ENCODE measurements at regions not wholly inside any gene's neighbourhood (a gene's known extent, or its start where the extent isn't known, plus 50 kb on each side); places are given as distances from the start of the nearest gene placed in this dataset.

DNA sequence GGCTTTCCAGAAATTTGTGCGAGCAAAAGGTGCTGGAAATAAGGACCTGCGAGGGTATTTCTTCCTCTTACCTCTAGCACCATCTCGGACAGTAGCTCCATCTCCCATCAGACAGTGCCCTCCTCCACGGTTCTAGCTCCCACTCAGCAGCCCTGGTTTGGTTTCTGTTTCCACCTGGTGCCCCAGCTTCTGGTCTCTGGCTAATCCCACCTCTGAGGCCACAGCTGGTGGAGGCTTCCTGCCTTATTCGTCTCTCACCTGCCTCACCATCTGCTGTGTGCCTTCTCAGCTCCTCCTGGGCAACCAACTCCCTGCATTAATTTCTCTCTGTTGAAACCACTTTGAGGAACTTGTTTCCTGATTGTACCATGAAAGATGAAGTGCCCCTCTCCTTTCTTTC, 162.4 kb upstream of the CDYL start:
- DNase-seq: no peak

DNA sequence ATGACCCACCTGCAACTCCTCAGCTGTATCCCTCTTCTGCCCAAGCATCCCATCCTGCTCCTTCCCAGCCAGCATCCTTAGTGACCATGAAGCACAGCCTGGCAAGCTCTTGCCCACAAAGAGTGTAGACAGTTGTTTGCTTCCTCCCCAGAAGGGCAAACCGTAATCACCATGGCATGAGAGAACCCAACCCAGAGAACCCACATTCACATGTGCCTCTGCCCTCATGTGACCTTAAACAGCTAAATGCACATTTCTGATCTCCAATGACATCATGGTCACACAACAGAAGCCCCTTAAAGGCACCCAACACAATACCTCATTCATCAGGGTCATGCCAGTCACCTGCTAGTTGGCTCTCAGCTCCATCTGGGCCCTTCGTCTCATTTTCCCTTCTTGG, 162.8 kb upstream of the CDYL start:
- no peak for DNase-seq

DNA sequence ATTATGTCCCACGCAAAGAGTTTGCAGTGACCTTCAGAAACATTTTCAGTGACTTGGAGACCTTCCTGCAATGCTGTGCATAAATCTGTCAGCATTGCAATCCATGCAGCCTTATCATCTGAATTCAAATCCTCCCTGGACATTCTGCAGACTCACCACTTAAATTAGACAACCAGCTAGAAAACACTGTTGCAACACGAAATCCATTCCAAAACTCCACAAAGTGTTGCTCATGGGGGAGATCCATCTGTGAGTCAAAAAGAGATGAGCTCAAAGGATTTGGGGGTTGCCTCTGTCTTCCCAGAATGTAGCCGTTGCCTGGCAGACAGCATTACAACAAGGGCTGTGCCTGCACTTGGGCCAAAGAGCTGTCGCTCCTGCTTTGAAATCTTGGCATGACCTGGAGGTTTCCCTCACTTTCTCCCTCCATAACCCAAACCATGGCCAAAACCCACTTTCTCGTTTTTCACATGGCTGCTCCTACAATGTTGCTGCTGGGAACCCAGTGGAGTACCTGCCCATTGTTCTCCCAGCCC, 163.5 kb upstream of the CDYL start:
- DNase-seq: no peak

DNA sequence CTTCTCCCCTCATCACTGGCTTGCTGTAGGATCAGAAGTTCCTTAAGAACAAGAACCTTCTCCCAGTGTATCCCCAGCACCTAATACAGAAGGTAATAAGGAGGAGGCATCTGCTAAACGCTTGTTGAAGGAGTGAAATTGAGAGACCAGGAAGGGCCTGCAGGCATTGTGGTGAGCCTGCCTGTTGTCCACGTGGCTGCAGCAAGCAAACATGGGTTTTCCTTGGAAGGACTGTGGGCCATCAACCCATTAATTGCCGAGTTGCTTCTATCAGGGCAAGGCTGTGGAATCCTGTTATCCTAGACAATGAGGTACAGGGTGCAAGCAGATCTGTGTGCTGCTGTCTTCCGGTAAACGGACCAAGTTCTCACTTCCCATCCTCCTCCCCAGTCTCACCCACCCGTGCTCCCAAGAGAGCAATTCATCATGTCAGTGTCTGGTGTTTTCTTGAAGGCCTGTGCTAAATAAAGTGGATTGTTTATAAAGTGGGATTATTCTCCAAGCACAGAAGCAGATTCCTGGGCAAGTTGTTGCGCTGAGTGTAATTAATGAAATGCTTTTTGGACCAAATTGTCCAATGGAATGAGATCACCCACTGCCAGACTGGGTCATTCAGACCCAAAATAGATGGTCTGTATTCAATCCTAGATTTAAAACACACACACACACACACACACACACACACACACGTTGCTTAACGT, 164.6 kb upstream of the CDYL start:
- DNase-seq: no peak

DNA sequence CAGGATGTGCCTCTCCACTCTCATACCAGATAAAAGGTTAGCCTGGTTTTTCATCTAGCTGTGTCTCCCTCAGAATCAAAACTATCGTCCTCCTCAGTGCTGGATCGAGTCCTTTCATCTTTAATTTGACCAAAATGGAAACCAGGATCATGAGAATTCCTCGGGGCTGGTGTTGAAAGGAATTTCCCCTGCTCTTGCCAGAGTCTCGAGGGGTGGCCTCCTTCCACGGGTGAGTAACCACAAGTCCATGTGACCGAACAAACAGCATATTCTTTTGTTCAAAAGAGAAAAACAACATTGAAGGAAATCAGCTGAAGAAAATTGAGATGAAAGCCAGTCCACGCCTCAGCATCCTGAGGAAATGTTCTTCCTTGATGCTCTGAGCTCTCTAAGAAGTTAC, 165.9 kb upstream of the CDYL start:
- no peak for DNase-seq

DNA sequence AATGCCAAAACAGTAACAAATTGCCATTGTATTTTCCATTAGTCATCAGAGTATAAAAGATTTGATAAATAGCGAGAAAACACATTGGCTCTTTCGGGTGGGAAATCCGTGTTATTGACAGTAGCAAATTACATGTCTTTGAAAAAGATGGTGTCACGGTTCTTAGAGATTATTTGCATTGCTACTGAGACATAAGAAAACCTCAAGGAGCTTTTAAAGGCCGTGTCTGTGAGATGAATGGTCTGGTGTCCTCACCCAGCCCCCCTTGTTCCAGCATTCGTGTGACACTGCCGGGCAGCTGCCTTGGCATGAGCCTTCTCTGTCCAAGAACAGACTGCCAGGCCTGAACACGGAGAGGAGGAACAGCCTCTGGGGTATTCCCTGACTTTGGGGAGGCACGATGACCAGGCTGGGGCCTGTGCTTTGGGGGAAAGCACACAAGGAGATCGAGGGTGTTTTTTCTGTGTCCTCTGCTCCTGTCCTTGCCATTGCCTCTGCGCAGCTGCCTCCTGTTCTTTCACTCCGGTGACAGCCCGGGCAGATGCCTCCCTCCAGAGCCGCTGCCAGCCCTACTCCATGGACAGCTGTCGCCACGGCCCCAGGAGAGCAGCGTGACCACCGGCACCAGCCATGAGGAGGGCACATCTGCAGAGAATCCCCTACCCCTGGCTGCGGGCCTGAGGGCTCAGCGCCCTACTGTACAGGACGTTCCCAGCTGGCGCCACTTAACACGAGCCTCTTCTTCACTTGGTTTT, 167.7 kb upstream of the CDYL start:
- DNase-seq: no peak

DNA sequence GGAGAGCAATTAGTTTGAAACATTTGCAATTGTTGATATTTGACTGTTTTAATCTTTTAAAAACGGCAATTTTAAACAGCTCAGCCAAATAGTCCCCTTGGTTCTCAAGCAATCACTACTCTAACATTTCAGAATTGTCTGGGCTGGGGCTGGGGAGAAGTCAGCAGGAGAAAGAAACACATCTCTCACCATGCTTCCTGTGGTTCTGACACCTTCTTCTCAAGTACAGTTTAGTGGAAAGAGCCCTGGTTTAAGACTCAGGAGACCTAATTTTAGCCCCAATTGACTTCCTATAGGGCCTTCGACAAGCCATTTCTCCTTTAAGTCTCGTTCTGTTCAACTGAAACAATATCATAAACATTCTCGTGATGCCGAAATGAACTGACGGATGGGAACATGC, 168.4 kb upstream of the CDYL start:
- no peak for DNase-seq

DNA sequence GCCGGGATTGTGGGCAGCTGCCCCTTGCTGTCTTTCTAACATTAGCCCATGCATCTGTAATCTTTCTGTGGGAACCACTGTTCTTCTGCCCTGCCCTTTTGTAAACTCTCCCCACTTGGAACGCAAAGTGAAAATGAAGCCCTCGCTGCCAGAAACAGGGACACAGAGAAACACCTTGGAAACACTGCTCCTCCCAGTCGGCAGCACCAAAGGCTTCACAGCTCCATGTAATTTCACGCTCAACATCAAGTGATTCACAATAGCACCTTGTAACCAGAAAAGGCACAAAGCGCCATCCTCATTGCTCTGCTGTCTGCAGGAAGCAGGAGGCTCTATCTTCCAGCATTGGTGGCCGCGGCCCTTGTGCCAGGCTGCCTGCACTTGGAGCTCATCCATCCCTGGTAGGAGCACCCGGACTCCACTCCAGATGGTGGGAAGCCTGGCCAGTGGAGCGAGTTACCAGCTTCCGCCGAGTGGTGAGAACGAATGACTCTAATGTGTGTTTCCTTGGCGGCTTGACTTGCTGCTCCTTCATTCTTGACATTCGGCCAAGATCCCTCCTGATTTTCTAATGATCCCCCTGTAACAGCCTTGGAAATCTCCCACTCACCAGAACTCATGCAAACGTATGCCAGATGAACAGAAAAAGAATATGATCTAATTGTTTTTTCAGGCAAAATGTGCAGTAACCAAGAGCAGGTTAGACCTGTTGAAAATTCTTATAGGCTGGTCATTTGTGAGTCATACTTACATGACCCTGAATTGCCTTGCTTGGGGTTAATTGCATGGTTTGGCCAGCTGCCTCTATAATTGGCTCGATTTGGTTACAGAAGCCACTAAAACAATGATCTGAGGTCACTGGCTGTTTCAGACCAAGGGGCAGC, 169.1 kb upstream of the CDYL start:
- DNase-seq: no peak

DNA sequence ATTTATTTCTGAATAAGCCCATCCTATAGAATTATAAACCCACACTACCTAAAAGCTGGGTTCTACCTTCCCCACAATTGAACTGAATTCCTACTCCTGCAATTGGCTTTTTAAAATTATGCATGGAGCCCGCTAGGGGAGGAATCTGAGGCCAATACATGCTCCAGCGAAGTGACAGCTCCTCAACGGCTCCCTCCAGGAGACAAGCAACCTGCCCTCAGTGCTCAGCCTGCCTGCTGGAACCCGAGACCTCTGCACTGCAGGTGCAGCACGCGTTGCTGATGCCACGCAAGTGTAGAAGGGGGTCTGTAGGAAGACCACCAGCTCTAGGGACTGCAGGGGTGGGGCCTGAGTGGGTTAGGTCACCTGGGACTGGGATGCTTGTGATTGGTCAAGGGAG, 170.2 kb upstream of the CDYL start:
- no peak for DNase-seq

DNA sequence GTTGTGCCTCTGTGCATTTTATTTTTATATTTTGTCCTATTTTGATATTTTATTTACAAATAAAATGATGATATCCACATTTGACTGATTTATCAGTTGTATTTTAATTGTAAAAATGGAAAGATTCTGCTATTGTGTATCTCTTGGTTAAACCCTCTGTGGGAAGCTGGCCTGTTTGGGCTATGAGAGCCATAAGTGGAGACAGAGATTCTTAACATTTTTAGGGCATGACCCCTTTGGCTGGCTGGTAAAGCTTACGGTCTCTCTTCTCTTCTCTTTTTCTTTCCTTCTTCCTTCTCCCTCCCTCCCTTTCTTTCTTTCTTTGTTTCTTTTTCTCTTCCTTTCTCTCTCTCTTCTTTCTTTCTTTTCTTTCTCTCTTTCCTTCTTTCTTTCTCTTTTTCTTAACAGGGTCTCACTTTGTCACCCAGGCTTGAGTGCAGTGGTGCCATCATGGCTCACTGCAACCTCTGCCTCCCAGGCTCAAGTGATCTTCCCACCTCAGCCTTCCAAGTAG, 172.3 kb upstream of the CDYL start:
- DNase-seq: no peak

DNA sequence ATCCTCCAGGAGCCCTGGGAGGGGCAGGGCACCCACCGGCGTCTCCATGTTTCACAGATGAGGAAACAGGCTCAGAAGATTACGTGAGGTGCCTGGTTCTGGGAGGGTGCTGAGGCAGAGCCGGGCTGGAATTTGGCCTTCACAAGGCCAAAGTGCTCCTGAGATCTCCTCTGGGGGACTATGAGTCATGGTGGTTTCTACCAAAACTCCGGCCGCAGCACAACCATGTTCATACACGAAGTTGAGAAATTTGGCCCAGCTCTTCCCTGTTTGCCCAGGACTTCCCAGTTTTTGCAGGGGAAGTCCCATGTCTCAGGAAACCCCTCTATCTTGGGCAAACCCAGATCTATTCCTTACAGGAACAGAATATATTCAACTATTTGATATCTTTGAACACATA, 172.9 kb upstream of the CDYL start:
- no peak for DNase-seq

DNA sequence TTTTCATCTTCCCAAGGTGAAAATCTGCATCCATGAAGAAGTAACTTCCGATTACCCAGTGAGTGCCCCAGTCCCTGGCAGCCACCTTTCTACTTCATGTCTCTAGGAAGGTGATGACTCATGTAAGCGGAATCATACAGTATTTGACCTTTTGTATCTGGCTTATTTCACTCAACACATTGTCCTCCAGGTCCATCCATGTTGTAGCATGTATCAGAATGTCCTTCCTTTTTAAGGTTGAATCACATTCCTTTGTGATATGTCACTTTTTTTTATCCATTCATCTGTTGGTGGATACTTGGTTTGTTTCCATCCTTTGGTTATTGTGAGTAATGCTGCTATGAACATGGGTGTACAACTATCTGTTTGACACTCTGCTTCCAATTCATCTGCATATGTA, 176.3 kb upstream of the CDYL start:
- DNase-seq: no peak

DNA sequence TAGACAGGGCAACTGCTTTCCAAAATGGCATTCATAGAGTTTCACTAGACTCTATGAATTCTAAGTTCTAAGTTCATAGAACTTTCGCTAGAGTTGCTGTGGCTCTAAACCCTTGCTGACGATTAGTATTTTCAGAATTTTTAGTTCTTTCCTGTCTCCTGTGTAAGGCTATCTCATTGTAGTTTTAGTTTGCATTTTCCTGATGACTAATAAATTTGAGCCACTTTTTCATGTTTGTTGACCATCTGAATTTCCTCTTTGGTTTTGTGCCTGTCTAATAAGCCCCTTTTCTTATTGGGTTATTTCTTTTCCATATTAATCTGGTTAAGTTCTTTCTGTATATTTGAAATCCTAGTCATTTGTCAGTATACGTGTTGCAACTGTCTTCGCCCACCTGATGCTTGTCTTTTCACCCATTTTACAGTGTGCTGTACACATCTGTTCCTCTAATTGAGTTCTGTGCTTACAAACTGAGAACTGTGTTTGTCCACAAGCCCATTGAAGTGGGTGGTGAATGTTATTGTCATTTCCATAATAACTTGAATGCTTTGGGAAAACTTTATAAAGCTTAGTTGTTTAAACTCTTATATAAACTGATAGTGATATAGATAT, 177.7 kb upstream of the CDYL start:
- DNase-seq: no peak

DNA sequence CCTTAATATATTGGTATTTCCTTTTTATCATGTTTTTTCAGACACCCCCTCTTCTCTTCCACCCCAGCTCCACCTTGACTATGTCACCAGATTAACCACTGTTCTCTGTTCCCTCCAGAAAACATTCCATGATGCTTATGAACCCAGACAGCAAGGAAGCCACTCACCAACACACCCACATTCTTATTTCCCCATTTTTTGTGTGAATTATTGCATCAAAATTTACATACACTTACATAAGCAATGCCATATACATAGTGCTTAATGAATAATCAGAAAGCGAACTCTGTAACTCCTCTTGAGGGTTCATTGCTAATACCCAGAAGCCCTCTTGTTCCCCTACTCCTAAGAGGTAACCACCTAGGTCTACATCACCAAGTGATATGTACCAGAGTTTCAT, 182.3 kb upstream of the CDYL start:
- DNase-seq: no peak

DNA sequence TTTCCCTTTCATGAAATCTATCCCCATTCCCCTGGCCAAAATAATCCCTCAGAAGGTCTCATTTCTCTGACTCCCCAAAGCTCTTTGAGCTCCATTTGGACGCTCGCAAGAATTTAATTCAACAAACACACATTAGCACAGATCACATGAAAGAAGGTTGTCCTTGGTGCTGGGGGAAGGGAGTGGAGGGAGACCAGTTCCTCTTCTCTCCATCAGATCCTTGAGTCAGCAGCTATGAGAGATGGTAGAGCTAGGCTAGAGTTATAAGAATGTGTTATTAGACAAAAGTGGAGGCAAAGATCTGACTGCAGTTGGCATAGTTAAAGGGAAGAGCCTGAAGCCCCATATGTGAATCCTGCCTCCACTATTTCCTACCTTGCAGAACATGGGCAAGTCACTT, 184.2 kb upstream of the CDYL start:
- DNase-seq: no peak

DNA sequence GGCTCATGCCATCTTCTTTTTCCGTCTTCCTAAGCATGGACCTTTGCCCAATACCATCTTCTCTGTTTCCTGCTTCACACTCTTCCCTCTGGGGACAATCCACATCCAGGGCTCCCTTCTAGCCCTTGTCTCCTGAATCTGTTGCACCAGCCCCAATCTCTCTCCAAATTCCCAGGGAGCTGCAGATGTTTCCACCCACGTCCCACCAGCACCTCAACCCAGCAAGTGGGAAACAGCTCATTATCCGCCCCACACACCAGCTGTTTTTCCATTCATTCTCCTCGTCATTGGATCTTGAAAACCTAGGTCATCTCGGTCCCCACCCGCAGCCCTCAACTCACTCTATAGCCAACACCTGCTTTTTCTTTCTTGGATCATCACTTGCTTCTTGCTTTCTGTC, 185.0 kb upstream of the CDYL start:
- no peak for DNase-seq

DNA sequence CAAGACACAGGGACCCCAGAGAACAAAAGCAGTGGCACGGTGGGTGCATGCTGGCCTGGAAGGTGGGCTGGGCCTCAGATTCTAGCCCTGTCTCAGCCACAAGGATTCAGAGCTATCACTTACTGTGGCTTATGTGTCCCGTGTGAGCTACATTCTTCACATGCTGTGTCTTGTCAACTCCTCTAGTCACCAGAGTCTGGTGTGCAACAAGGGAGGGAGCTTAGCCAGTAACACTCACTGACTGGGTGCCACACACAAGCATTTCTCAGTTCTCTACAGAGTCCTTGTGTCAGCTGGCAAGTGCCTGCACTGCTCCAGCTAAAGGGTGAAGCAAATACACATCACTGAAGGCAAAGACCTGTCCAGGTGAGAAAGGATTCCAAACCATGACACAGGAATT, 186.9 kb upstream of the CDYL start:
- DNase-seq: no peak

DNA sequence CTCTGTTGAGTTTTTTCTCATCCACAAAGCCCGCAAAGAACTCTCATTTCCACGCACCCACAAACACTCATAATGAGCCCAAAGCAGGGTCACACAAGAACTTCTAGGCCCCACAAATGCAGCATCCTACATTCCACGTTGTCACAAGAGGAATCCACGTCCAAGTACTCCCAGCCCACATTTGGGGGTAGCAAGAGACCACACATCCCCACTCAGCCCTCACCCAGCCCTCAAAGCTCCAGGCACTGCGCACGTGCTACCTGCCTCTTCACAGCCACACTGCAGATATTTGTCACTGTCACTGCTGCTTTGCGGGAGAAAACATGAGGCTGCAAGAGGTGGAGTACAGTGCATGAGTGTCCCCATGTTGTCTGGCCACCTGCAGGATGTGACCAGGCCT, 187.6 kb upstream of the CDYL start:
- no peak for DNase-seq

DNA sequence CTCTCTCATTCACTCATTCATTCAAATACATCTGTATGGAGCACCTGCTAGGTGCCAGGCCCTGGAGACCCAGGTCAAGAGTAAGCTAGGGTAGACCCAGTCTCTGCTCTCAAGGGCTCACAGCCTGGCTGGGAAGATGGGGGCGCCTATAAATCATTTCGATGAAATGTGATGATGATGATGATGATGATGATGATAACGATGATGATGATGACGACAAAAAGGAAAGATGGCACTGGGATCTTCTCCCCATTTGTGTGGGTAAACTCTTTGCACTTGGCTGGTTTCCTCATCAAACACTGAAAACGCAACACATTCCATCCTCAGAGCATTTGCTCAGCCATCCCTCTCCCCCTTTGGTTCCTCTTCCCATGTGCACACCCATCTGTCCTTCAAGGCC, 188.0 kb upstream of the CDYL start:
- DNase-seq: no peak

DNA sequence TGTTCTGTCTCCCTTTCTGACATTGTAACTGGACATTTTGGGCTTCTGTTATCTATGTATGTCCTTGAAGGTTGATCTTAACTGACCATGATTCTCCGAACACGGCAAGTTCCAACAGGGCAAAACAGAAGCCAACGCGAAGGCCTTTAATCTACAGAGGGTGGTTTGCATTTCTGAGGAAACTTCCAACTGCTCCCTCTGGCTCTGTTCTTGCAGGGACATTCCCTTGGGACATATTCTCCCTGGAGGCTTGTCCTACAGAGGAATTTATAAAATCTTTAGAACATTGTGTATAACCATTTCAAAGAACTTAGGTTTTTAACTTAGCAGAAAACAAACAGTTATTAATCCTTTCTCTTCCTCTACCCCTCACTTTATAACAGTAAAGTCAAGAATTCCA, 189.0 kb upstream of the CDYL start:
- no peak for DNase-seq

DNA sequence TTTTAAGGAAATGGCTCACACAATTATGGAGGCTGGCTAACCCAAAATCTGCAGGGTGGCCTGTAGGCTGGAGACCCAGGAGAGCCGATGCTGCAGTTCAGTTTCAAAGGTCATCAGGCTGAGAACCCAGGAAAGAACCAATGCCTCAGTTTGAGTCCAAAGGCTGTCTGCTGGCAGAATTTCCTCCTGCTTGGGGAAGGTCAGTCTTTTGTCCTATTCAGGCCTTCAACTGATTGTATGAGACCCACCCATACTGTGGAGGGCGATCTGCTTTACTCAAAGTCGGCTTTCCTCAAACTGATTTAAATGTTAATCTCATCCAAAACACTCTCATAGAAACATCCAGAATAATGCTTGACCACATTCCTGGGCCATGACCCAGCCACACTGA, 189.7 kb upstream of the CDYL start:
- DNase-seq: no peak

DNA sequence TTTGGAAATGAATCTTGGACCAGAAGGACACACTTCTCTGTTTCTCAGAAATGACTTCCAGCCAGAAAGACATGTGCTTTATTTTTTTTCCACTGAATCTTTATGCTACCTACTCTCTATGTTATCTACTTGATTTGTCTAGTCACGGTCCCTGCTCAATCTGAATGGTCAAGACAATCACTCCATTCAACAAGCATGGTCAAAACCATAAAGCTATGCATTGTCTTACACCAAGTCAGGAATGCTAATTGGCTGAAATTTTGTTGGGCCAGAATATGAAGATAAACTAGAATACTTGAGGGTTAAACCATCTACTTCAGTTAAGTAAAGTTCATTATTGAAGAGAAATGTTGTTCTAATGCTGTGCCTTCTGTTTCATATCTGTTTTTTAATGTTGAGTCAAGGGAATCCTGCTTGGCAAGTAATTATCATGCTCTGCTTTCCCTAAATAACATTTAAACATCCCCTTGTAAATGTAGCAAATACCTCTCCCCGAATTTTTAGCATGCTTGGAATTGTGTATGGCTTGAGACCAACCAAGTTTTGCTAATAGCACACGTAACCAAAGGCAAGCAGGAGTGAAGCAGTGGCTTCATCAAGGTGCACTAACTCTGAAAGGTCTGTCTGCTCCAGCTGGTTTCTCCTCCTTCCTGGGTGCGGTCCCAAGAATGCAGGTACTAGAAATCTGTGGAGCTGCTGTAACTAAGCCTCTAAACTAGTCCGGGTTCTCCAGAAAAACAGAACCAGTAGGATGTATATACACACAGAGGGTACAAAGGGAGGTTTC, 190.3 kb upstream of the CDYL start:
- DNase-seq: no peak
